ENCODE measurements at regions not wholly inside any gene's neighbourhood (a gene's known extent, or its start where the extent isn't known, plus 50 kb on each side); places are given as distances from the start of the nearest gene placed in this dataset.

GRCh38 chr12:131434208-131435125, 276.4 kb upstream of the SFSWAP start:
- TF ChIP-seq EZH2 (IDR thresholded peaks at IDR 0.05; ENCODE audit: borderline replicate concordance, low read length) (no peak), CTCF (IDR thresholded peaks at IDR 0.05; ENCODE audit: low read length) (no peak)

Measured in OCI-LY1 (cell line).